Stomach (tissue), 4 donors: ENCODE measurements at regions not wholly inside any gene's neighbourhood (a gene's known extent, or its start where the extent isn't known, plus 50 kb on each side); places are given as distances from the start of the nearest gene placed in this dataset.

ENCODE experiments used
- CTCF ChIP-seq, 7 experiments: fragments of 450-650 bp in 4 of 7; fragments of 200-600 bp in 3 of 7; sonication (generic) in 3 of 7; IDR thresholded peaks; one replicate each; pipeline ENCODE4 v1.5.1; 2016 to 2019; ENCODE audit warnings: antibody characterized with exemption in 7 of 7, control low read depth in 2 of 7, mild to moderate bottlenecking in 1 of 7
- POLR2A ChIP-seq, 4 donors: fragments of 450-650 bp; IDR thresholded peaks; one replicate each; pipeline ENCODE4 v1.6.1; 2016; ENCODE audit warnings: antibody characterized with exemption in 4 of 4, control low read depth in 2 of 4, mild to moderate bottlenecking in 1 of 4, moderate library complexity in 1 of 4
- POLR2AphosphoS5 ChIP-seq, 3 donors: sonication (generic); formaldehyde crosslinking; IDR thresholded peaks; one replicate each; pipeline ENCODE4 v1.6.1; 2016; ENCODE audit warnings: antibody characterized with exemption in 3 of 3

GRCh38 chr9:12618956-12619355 is 74.2 kb upstream of the TYRP1 start:
- TF ChIP-seq CTCF (IDR thresholded peaks at IDR 0.05), result no peak
- TF ChIP-seq POLR2AphosphoS5 (IDR thresholded peaks at IDR 0.05), result no peak
- TF ChIP-seq POLR2A (IDR thresholded peaks at IDR 0.05), result no peak
